A673 (cell line): ENCODE measurements at regions not wholly inside any gene's neighbourhood (a gene's known extent, or its start where the extent isn't known, plus 50 kb on each side); places are given as distances from the start of the nearest gene placed in this dataset.
"Not testable (repeated sequence)": the region's sequence is repeated elsewhere in the genome, so short reads cannot be mapped to it uniquely, and the experiment has no call there.

Experiments used
- BruUV-seq: library from RNA; stranded (reverse); fragments of 400-500 nt; replicated peaks from 2 replicates; lab custom pipeline; 2021; lab: Mats Ljungman, UMichigan
- CTCF ChIA-PET: fragments of 300-600 bp; sonication (Branson Sonifier 250); formaldehyde crosslinking; loops from one replicate; lab custom pipeline; 2022; ENCODE audit warnings: antibody characterized with exemption; lab: Charles Lee
- POLR2A ChIA-PET: fragments of 300-600 bp; sonication (Branson Sonifier 250); formaldehyde crosslinking; loops from one replicate; lab custom pipeline; 2022; ENCODE audit warnings: antibody characterized with exemption; ENCODE audit not compliant: low non-redundant PET; lab: Charles Lee
- DNase-seq: peaks from one replicate; pipeline ENCODE4 v3.0.0-alpha.2; 2015; ENCODE audit warnings: low spot score
- H3K27ac ChIP-seq: fragments of 200-600 bp; sonication (generic); 2 replicates; pipeline ENCODE4 v1.5.1; 2016; ENCODE audit warnings: mixed run types, low read depth, mild to moderate bottlenecking, mixed read lengths, antibody characterized with exemption, low read length; ENCODE audit not compliant: poor library complexity, severe bottlenecking
- H3K27me3 ChIP-seq: fragments of 200-600 bp; sonication (generic); replicated peaks from 2 replicates; pipeline ENCODE4 v1.6.1; 2017; ENCODE audit warnings: mixed run types, low read depth, mild to moderate bottlenecking, mixed read lengths, antibody characterized with exemption, low read length; ENCODE audit not compliant: insufficient read depth, poor library complexity
- H3K36me3 ChIP-seq: fragments of 200-600 bp; sonication (generic); 2 replicates; pipeline ENCODE4 v1.6.1; 2016; ENCODE audit warnings: mixed run types, mild to moderate bottlenecking, mixed read lengths, antibody characterized with exemption, low read length; ENCODE audit not compliant: insufficient read depth, poor library complexity, severe bottlenecking
- H3K4me1 ChIP-seq: fragments of 200-600 bp; sonication (generic); 2 replicates; pipeline ENCODE4 v1.6.1; 2017; ENCODE audit warnings: mixed run types, mild to moderate bottlenecking, mixed read lengths, antibody characterized with exemption, low read length; ENCODE audit not compliant: insufficient read depth, poor library complexity, severe bottlenecking
- H3K4me3 ChIP-seq: fragments of 200-600 bp; sonication (generic); 2 replicates; pipeline ENCODE4 v1.5.1; 2016; ENCODE audit warnings: low read depth, mixed run types, mild to moderate bottlenecking, mixed read lengths, low read length; ENCODE audit not compliant: poor library complexity, severe bottlenecking
- H3K9me3 ChIP-seq: fragments of 200-600 bp; sonication (generic); 2 replicates; pipeline ENCODE4 v1.6.1; 2016; ENCODE audit warnings: mixed run types, low read depth, mild to moderate bottlenecking, mixed read lengths, antibody characterized with exemption, low read length; ENCODE audit not compliant: poor library complexity, severe bottlenecking
- EZH2 ChIP-seq: fragments of 200-600 bp; sonication (generic); IDR thresholded peaks from 2 replicates; pipeline ENCODE4 v1.6.1; 2017; ENCODE audit warnings: borderline replicate concordance, low read depth, mild to moderate bottlenecking, mixed read lengths, antibody characterized with exemption, low read length; ENCODE audit not compliant: poor library complexity, severe bottlenecking
- intact Hi-C: fragments of 100-400 bp; cut with micrococcal nuclease; formaldehyde crosslinking; loops from one replicate; pipeline ENCODE4 v1.10.0; 2022; ENCODE audit not compliant: unreplicated experiment
- TF ChIP-seq, protein P1 (sequence below): fragments of 300-800, 200-600 bp; sonication (generic); conservative IDR thresholded peaks from 2 replicates; pipeline ENCODE4 v1.5.1; 2017; ENCODE audit warnings: low read depth, mild to moderate bottlenecking, antibody characterized with exemption, low read length, moderate library complexity, mixed read lengths

DNA sequence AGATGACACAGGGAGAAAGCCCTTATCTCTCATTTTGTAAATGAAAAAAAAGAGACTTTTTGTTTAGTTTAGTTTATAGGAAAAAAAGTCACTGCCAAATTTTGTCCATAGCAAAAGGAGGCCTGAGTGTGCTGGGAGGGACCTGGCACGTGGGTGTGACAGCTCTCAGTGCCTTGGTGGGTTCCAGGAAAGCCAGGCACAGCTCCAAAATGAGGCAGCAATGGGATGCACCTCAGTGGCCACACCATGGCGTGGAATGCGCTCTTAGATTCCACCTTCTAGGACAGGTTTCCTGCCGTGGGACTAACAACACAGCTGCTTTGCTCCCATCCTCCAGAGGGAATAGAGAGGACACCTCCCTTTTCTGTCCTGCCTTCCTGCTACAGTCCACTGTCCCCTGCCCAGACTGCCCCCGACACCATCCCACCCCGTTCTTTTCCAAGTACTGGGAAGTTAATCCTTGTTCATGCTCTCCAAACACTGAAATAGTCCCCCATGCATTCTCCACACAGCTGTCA is 207.6 kb downstream of the EMP1 start:
- Histone ChIP-seq H3K4me3 (no peak overlapping the region), H3K27ac (no peak overlapping the region), H3K4me1 (no peaks in the 10 kb centered on the region), H3K36me3 (no peaks in the 10 kb centered on the region), H3K27me3 (peaks cover 23% of the 10 kb centered on the region), H3K9me3 (no peaks in the 10 kb centered on the region)
- ChIA-PET CTCF (no interaction called here), POLR2A (no interaction called here)
- TF ChIP-seq, protein P1, sequence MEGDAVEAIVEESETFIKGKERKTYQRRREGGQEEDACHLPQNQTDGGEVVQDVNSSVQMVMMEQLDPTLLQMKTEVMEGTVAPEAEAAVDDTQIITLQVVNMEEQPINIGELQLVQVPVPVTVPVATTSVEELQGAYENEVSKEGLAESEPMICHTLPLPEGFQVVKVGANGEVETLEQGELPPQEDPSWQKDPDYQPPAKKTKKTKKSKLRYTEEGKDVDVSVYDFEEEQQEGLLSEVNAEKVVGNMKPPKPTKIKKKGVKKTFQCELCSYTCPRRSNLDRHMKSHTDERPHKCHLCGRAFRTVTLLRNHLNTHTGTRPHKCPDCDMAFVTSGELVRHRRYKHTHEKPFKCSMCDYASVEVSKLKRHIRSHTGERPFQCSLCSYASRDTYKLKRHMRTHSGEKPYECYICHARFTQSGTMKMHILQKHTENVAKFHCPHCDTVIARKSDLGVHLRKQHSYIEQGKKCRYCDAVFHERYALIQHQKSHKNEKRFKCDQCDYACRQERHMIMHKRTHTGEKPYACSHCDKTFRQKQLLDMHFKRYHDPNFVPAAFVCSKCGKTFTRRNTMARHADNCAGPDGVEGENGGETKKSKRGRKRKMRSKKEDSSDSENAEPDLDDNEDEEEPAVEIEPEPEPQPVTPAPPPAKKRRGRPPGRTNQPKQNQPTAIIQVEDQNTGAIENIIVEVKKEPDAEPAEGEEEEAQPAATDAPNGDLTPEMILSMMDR = no peak
- no peak for TF ChIP-seq EZH2
- no peak for DNase-seq
- intact Hi-C loops = no loop called here
- BruUV-seq = no TSS peak

DNA sequence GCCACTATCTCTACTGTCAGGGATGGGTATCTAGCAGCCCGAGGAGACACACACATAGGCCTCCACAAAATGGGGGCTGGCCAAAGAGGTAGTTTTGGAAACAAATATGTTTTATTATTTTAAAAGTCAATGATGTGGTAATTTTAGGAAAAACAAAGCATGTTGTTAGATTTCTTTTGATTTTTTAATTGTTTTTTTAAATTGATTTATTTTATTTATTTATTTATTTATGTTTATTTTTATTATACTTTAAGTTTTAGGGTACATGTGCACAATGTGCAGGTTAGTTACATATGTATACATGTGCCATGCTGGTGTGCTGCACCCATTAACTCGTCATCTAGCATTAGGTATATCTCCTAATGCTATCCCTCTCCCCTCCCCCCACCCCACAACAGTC is 194.8 kb downstream of the EMP1 start:
- H3K36me3 ChIP-seq, CTCF ChIA-PET, H3K4me3 ChIP-seq, intact Hi-C loops, BruUV-seq, DNase-seq, H3K4me1 ChIP-seq, POLR2A ChIA-PET, H3K9me3 ChIP-seq, H3K27ac ChIP-seq: not testable (repeated sequence)
- peaks cover 11% of the 10 kb centered on the region for H3K27me3 ChIP-seq

DNA sequence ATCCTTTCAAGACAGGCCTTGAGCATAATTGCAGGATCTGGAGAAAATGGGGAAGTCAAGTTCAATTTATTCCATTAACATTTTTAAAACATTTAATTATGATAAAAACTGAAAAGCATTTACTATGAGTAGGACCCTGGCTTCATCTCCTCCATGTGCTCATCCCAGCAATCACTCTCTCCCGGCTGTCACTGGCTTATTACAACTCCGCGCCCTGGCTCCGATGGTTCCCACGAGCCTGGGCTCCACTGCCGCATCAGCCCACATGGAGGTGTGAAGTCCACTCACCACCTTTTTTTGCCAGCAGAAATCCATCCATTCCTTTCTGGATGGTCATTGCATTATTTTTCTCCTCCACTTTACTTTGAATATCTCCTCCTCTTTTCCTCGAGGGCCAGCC is 194.4 kb downstream of the EMP1 start:
- Histone ChIP-seq H3K9me3 (no peaks in the 10 kb centered on the region), H3K36me3 (no peaks in the 10 kb centered on the region), H3K27me3 (peaks cover 11% of the 10 kb centered on the region), H3K4me1 (no peaks in the 10 kb centered on the region), H3K27ac (no peak overlapping the region), H3K4me3 (no peak overlapping the region)
- ChIA-PET CTCF (no interaction called here), POLR2A (no interaction called here)
- TF ChIP-seq, protein P1 = no peak
- TF ChIP-seq EZH2 = no peak
- intact Hi-C loops = no loop called here
- BruUV-seq = no TSS peak
- DNase-seq = no peak

DNA sequence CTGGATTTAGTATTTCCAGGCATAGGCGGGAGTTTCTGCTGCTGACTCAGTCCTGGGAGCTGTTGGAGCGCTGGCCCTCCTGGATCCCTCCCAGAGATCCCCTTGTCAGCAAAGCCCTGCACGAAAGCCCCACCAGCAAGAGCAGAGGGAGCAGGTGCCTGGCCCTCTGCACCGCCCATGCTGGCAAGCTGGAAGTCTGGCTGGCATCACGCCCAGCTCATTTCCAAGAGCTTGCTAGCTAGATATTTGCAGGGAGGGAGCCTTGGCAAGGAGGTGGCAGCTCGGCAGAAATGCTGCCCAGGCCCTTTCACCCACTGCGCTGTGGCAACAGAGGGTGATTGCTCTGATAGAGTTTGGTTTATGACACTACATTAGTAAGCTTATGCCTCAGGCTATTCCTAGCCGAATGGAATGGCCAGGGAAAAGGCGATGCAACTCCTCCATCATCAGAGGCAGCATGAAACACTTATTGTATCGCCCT is 193.9 kb downstream of the EMP1 start:
- CTCF ChIA-PET = no interaction called here
- BruUV-seq = no TSS peak
- Histone ChIP-seq H3K27ac (no peak overlapping the region), H3K4me3 (no peak overlapping the region), H3K36me3 (no peaks in the 10 kb centered on the region), H3K9me3 (no peaks in the 10 kb centered on the region), H3K4me1 (no peaks in the 10 kb centered on the region), H3K27me3 (peaks cover 11% of the 10 kb centered on the region)
- intact Hi-C loops = no loop called here
- POLR2A ChIA-PET = no interaction called here
- DNase-seq = peak; percentile 47
- TF ChIP-seq, protein P1 = no peak
- no peak for TF ChIP-seq EZH2
